ENCODE measurements at regions not wholly inside any gene's neighbourhood (a gene's known extent, or its start where the extent isn't known, plus 50 kb on each side); places are given as distances from the start of the nearest gene placed in this dataset.

GRCh38 chr4:116872308-116872707 is 213.1 kb downstream of the TRAM1L1 start:
- no peak for DNase-seq (ENCODE audit: low read depth in 3 of 3)

- DNase-seq (ENCODE audit: low read depth in 3 of 3) = no peak
Observed at GRCh38 chr4:116870686-116871085, 214.7 kb downstream of the TRAM1L1 start.

- DNase-seq (ENCODE audit: low read depth in 3 of 3) = no peak
Observed at GRCh38 chr4:116866106-116866505, 219.3 kb downstream of the TRAM1L1 start.

GRCh38 chr4:116862592-116862991 is 222.8 kb downstream of the TRAM1L1 start:
- DNase-seq (ENCODE audit: low read depth in 3 of 3) = no peak

DNA sequence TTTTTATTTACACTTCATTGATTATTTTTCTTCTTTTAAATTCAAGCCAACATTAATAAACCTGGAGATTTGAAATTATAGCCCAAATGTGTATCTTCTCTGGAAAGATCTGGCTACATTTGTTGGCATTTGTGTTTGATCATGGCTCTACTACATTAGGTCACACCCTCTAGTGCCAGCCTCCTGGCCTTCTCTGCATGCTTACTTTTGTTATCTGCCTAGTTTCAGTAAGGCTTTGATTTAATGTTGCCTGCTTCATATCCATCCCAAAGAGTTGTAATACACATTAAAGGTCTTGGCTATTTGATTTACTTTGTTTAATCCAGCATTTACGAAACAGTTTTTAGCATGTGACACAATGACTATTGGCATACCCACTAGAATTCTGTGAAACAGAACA is 224.5 kb downstream of the TRAM1L1 start:
- DNase-seq (ENCODE audit: low read depth in 3 of 3) = no peak

- DNase-seq (ENCODE audit: low read depth in 3 of 3) = no peak
Observed at GRCh38 chr4:116849620-116850019, 235.8 kb downstream of the TRAM1L1 start.

DNA sequence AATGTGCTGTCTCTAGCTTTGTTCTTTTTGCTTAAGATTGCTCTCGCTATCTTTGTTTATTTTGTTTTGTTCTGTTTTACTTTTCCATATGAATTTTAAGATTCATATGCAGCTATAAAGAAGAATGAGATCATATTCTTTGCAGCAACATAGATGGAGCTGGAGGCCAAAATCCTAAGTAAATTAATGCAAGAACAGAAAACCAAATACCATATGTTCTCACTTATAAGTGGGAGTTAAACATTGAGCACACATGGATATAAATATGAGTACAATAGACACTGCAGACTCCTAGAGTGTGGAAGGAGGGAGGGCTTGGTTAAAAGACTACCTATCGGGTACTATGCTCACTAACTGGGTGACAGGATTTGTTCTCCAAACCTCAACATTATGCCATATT is 237.8 kb downstream of the TRAM1L1 start:
- no peak for DNase-seq (ENCODE audit: low read depth in 3 of 3)

DNA sequence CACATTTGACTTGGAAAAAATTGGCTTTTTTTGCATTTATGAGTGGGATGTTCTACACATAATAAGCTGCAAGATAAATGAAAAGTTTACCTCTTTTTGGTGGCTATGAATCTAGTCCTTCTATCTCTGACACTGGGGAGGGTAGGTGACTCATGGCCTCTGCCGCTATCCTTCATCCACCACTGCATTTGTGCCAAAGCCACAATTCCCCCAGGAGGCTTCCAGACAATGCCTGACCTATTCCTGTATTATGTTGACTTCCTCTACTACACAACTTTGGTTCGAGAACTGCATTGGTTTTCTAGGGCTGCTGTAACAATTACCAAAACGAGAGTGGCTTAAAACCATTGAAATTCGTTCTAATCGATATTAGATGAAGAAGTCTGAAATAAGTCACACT is 245.6 kb downstream of the TRAM1L1 start:
- DNase-seq (ENCODE audit: low read depth in 3 of 3) = no peak

- no peak for DNase-seq (ENCODE audit: low read depth in 3 of 3)
Observed at GRCh38 chr4:116838609-116839008, 246.8 kb downstream of the TRAM1L1 start.

DNA sequence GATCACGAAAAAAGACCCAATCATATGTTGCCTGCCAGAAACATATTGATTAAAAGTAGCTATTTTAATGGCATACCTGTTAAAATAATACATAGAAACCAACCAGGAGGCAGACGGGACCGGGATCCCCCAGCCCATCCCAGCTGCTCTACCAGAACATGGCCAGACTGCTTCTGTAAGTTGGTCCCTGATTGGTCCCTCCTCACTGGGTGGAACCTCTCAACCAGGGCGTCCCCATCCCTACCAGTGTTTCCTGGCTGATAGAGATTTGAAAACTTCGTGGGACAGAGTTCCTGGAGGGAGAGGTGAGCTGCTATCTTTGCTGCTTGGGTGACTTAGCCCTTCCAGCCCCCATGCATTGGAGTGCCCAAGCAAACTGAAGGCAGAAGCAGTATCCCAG is 256.2 kb downstream of the TRAM1L1 start:
- DNase-seq (ENCODE audit: low read depth in 3 of 3) = no peak

DNA sequence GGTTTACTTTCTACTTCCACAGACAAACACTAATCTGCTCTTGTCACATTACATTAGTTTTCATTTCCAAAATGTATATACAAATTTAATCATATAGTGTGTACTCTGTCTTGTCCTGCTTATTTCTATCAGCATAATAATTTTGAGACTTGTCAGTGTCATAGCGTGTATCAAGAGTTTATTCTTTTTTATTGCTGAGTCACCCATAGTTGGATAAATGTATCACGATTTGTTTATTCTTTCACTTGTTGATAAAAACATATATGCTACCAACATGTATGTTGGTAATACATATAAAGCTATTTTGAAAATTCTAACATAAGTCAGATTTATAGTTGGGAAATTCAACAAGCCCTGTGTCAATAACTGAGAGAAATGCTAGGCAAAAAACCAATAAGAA is 261.2 kb downstream of the TRAM1L1 start:
- DNase-seq (ENCODE audit: low read depth in 3 of 3) = no peak

GRCh38 chr4:116811730-116812129 is 273.6 kb downstream of the TRAM1L1 start:
- no peak for DNase-seq (ENCODE audit: low read depth in 3 of 3)

- no peak for DNase-seq (ENCODE audit: low read depth in 3 of 3)
Observed at GRCh38 chr4:116796022-116796421, 289.4 kb downstream of the TRAM1L1 start.

- no peak for DNase-seq (ENCODE audit: low read depth in 3 of 3)
Observed at GRCh38 chr4:116788723-116789122, 296.7 kb downstream of the TRAM1L1 start.

DNA sequence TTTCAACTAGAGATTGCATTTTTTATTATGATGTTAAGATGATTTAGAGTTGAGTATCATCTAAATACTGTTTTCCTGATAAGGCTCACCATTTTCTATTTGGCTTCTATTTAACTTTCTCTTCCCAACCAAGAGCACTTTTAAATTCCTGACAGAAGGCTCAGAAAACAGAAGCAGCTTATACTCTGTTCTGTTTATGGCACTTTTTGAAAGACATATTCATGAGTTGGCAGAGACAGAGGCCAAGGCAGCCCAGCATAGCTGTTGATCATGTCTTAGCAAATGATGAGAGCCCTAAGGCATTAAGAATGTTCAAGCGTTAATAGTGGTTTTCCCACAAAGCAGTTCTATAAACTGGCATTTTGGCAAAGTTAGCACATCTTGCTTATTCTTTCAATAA is 330.3 kb downstream of the TRAM1L1 start:
- DNase-seq (ENCODE audit: low read depth in 3 of 3) = no peak

GRCh38 chr4:116752027-116752426 is 333.3 kb downstream of the TRAM1L1 start:
- DNase-seq (ENCODE audit: low read depth in 3 of 3) = no peak

DNA sequence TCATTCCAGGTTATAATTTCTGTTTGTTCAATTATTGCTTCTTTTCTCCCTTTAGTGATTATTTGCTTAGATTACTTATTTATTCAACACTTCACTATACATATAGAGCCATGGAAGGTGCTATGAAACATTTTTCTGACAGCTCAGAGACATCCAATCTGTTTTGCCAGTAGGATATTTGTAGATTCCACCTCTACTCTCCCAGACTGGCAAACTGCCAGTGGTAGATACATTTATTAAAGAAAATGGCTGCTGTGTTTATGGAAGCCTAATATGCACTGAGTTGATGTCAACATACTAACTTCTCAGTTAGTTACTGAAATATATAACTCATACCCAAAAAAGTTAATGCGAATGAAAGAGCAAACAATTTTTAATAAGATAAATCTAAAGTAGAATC is 348.6 kb downstream of the TRAM1L1 start:
- no peak for DNase-seq (ENCODE audit: low read depth in 3 of 3)

DNA sequence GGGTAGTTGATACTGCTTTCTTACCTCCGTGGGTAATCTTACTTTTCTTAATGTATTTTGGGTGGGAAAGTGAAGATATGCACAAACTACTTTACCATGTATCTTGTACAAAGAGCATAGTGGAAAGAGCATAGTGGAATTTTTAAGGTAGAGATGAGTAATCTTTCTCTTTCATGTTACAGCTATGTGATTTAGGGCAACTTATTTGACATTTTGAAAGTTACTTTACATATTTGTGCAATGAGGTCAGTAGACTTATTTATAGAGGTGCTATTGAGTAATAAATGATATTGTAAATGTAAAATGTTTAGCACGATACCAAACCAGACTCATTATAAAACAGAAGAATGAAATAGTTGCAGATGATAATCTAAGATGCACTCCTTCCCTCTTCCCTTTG is 351.2 kb downstream of the TRAM1L1 start:
- DNase-seq (ENCODE audit: low read depth in 3 of 3) = no peak

DNA sequence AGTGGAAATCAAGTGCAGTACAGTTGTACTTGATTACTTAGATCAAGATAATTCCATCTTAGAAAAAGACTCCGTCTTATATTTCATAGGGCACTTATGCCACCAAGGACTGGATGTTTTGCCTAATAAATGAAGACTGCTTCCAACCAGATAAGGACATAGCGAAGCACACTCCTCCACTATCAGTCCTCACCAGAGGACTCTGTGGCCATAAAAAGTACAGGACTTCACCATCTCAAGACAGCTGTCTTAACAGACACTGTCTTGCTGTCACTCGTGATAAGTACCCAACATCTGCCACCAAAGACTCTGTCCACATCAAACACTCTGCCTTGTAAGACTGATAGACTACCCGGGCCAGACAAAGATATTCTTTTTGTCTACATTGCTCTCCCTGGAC is 352.0 kb downstream of the TRAM1L1 start:
- no peak for DNase-seq (ENCODE audit: low read depth in 3 of 3)

GRCh38 chr4:116726523-116726922 is 358.9 kb downstream of the TRAM1L1 start:
- no peak for DNase-seq (ENCODE audit: low read depth in 3 of 3)

- no peak for DNase-seq (ENCODE audit: low read depth in 3 of 3)
Observed at GRCh38 chr4:116724249-116724648, 361.1 kb downstream of the TRAM1L1 start.

GRCh38 chr4:116705466-116705865 is 379.9 kb downstream of the TRAM1L1 start:
- no peak for DNase-seq (ENCODE audit: low read depth in 3 of 3)

GRCh38 chr4:116702949-116703348 is 382.4 kb downstream of the TRAM1L1 start:
- no peak for DNase-seq (ENCODE audit: low read depth in 3 of 3)

- no peak for DNase-seq (ENCODE audit: low read depth in 3 of 3)
Observed at GRCh38 chr4:116688536-116688935, 396.8 kb downstream of the TRAM1L1 start.

DNA sequence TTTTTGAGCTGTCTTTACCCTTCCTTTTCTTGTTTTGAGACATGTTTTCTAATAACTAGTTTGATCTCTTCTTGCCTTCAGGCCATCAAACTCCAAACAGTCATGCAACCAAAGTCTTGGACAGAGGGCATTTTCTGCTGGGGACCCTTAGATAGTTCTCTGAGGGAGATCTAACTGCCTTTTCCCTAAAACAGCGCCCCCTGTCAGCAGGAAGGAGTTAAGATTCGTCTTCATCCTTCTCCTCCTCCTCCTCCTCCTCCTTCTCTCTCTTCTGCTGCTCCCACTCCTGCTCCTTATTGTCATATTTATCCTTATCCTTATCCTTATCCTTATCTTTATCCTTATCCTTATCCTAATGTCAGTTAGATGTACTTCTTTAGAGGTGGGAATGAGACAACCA is 417.2 kb downstream of the TRAM1L1 start:
- no peak for DNase-seq (ENCODE audit: low read depth in 3 of 3)

Data from stimulated activated CD4-positive, alpha-beta T cell treated with anti-CD3 and anti-CD28 coated beads, TNF-alpha, amount 100 ng/mL, for 24 hours (primary cell).